A673 (cell line): ENCODE measurements at regions not wholly inside any gene's neighbourhood (a gene's known extent, or its start where the extent isn't known, plus 50 kb on each side); places are given as distances from the start of the nearest gene placed in this dataset.

Experiments used
- EZH2 ChIP-seq: fragments of 200-600 bp; sonication (generic); IDR thresholded peaks from 2 replicates; pipeline ENCODE4 v1.6.1; 2017; ENCODE audit warnings: borderline replicate concordance, low read depth, mild to moderate bottlenecking, mixed read lengths, antibody characterized with exemption, low read length; ENCODE audit not compliant: poor library complexity, severe bottlenecking
- TF ChIP-seq, protein P1 (sequence below): fragments of 300-800, 200-600 bp; sonication (generic); conservative IDR thresholded peaks from 2 replicates; pipeline ENCODE4 v1.5.1; 2017; ENCODE audit warnings: low read depth, mild to moderate bottlenecking, antibody characterized with exemption, low read length, moderate library complexity, mixed read lengths

DNA sequence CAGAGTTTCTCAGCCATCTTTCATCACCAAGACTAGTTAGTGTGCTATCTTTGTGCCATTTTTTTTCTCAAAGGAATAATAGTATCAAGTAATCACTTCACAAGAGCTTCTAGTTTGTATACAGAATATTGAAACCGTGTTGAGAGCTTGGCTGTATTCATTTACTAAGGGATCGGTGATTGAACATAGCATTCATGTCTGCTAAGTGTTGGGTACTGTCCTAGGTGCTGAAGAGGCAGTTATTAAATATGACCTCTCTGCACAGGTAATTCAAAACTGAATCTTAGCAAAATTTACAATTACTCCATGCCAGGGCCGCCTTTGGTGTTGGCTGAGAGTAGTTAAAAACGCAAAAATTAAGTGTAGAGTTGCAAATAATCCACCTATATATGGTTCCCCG is 355.3 kb upstream of the RORA start:
- TF ChIP-seq, protein P1, sequence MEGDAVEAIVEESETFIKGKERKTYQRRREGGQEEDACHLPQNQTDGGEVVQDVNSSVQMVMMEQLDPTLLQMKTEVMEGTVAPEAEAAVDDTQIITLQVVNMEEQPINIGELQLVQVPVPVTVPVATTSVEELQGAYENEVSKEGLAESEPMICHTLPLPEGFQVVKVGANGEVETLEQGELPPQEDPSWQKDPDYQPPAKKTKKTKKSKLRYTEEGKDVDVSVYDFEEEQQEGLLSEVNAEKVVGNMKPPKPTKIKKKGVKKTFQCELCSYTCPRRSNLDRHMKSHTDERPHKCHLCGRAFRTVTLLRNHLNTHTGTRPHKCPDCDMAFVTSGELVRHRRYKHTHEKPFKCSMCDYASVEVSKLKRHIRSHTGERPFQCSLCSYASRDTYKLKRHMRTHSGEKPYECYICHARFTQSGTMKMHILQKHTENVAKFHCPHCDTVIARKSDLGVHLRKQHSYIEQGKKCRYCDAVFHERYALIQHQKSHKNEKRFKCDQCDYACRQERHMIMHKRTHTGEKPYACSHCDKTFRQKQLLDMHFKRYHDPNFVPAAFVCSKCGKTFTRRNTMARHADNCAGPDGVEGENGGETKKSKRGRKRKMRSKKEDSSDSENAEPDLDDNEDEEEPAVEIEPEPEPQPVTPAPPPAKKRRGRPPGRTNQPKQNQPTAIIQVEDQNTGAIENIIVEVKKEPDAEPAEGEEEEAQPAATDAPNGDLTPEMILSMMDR: no peak
- no peak for TF ChIP-seq EZH2
